Osteocyte (in vitro differentiated cells): ENCODE measurements at regions not wholly inside any gene's neighbourhood (a gene's known extent, or its start where the extent isn't known, plus 50 kb on each side); places are given as distances from the start of the nearest gene placed in this dataset.

Experiments
- DNase-seq: peaks from one replicate; pipeline ENCODE4 v3.0.0; 2021; ENCODE audit warnings: mixed read lengths; ENCODE audit not compliant: unreplicated experiment; ENCODE audit errors: extremely low spot score
- H3K27ac Mint-ChIP-seq: one replicate; pipeline ENCODE4 v1.8.0; 2021; ENCODE audit warnings: mild to moderate bottlenecking, mixed read lengths; ENCODE audit not compliant: unreplicated experiment
- H3K27me3 Mint-ChIP-seq: one replicate; pipeline ENCODE4 v1.8.0; 2021; ENCODE audit warnings: mixed read lengths; ENCODE audit not compliant: unreplicated experiment
- H3K36me3 Mint-ChIP-seq: one replicate; pipeline ENCODE4 v1.8.0; 2021; ENCODE audit warnings: mixed read lengths; ENCODE audit not compliant: unreplicated experiment
- H3K4me1 Mint-ChIP-seq: one replicate; pipeline ENCODE4 v1.8.0; 2021; ENCODE audit warnings: mixed read lengths; ENCODE audit not compliant: unreplicated experiment
- H3K4me3 Mint-ChIP-seq: one replicate; pipeline ENCODE4 v1.8.0; 2021; ENCODE audit warnings: mild to moderate bottlenecking, moderate library complexity, mixed read lengths; ENCODE audit not compliant: unreplicated experiment
- H3K9me3 Mint-ChIP-seq: one replicate; pipeline ENCODE4 v1.8.0; 2021; ENCODE audit warnings: mixed read lengths; ENCODE audit not compliant: unreplicated experiment
- CTCF ChIP-seq: fragments of 200-600 bp; sonication (generic); IDR thresholded peaks from 2 replicates; pipeline ENCODE4 v1.5.0; 2021; ENCODE audit warnings: antibody characterized with exemption, mild to moderate bottlenecking, moderate library complexity

GRCh38 chr1:30318864-30319718 lies 404.3 kb downstream of the MATN1 start:
- no peak overlapping the region for H3K27ac Mint-ChIP-seq
- TF ChIP-seq CTCF: no peak
- no peaks in the 10 kb centered on the region for H3K9me3 Mint-ChIP-seq
- H3K36me3 Mint-ChIP-seq: no peaks in the 10 kb centered on the region
- H3K27me3 Mint-ChIP-seq: no peaks in the 10 kb centered on the region
- no peaks in the 10 kb centered on the region for H3K4me1 Mint-ChIP-seq
- no peak overlapping the region for H3K4me3 Mint-ChIP-seq
- DNase-seq: peak; percentile 66

- Mint-ChIP-seq H3K36me3 (no peaks in the 10 kb centered on the region), H3K27ac (no peak overlapping the region)
Observed at GRCh38 chr1:30318413-30318812, 405.0 kb downstream of the MATN1 start.

GRCh38 chr1:30317921-30318320 lies 405.5 kb downstream of the MATN1 start:
- Mint-ChIP-seq H3K4me1 (no peaks in the 10 kb centered on the region), H3K36me3 (no peaks in the 10 kb centered on the region), H3K27me3 (no peaks in the 10 kb centered on the region), H3K4me3 (no peak overlapping the region), H3K9me3 (no peaks in the 10 kb centered on the region), H3K27ac (no peak overlapping the region)
- DNase-seq: no peak
- no peak for TF ChIP-seq CTCF

More at GRCh38 chr1:30318413-30318812, 405.0 kb downstream of the MATN1 start:
- no peak for TF ChIP-seq CTCF
- H3K9me3 Mint-ChIP-seq: no peaks in the 10 kb centered on the region
- peak; percentile 63 for DNase-seq
- H3K27me3 Mint-ChIP-seq: no peaks in the 10 kb centered on the region
- no peak overlapping the region for H3K4me3 Mint-ChIP-seq
- H3K4me1 Mint-ChIP-seq: no peaks in the 10 kb centered on the region

- no peak for TF ChIP-seq CTCF
- Mint-ChIP-seq H3K9me3 (no peaks in the 10 kb centered on the region), H3K4me3 (no peak overlapping the region), H3K36me3 (no peaks in the 10 kb centered on the region), H3K27ac (no peak overlapping the region), H3K27me3 (no peaks in the 10 kb centered on the region), H3K4me1 (no peaks in the 10 kb centered on the region)
- no peak for DNase-seq
Observed at GRCh38 chr1:30316056-30316455, 407.3 kb downstream of the MATN1 start.

- no peak for TF ChIP-seq CTCF
- no peak for DNase-seq
- H3K27me3 Mint-ChIP-seq: no peaks in the 10 kb centered on the region
- no peaks in the 10 kb centered on the region for H3K9me3 Mint-ChIP-seq
- H3K4me3 Mint-ChIP-seq: no peak overlapping the region
- no peak overlapping the region for H3K27ac Mint-ChIP-seq
- no peaks in the 10 kb centered on the region for H3K36me3 Mint-ChIP-seq
- no peaks in the 10 kb centered on the region for H3K4me1 Mint-ChIP-seq
Observed at GRCh38 chr1:30315185-30315960, 408.0 kb downstream of the MATN1 start.
